Caco-2 (cell line): ENCODE measurements at regions not wholly inside any gene's neighbourhood (a gene's known extent, or its start where the extent isn't known, plus 50 kb on each side); places are given as distances from the start of the nearest gene placed in this dataset.

Experiments
- BruUV-seq: library from RNA; stranded (reverse); fragments of 400-500 nt; replicated peaks from 2 replicates; lab custom pipeline; 2021; lab: Mats Ljungman, UMichigan
- CTCF ChIA-PET: fragments of 300-600 bp; sonication (Branson Sonifier 250); formaldehyde crosslinking; loops from one replicate; lab custom pipeline; 2022; ENCODE audit warnings: antibody characterized with exemption; lab: Charles Lee
- POLR2A ChIA-PET: fragments of 300-600 bp; sonication (Branson Sonifier 250); formaldehyde crosslinking; loops from one replicate; lab custom pipeline; 2022; ENCODE audit warnings: antibody characterized with exemption; lab: Charles Lee
- DNase-seq, 2 experiments: peaks; one replicate each; pipeline versions ENCODE4 v3.0.0 to v3.0.0-alpha.2; 2020 to 2022
- H3K27me3 ChIP-seq: replicated peaks from 2 replicates; pipeline ENCODE4 v1.6.0; 2011; ENCODE audit warnings: low read length; ENCODE audit not compliant: control insufficient read depth, insufficient read depth
- H3K36me3 ChIP-seq: 2 replicates; pipeline ENCODE4 v1.5.1; 2011; ENCODE audit warnings: low read length; ENCODE audit not compliant: control insufficient read depth, insufficient read depth
- H3K4me1 ChIP-seq: fragments of 250-450 bp; sonication (Bioruptor Pico); 2 replicates; pipeline ENCODE4 v1.5.1; 2020; ENCODE audit warnings: mild to moderate bottlenecking
- H3K4me3 ChIP-seq: 2 replicates; pipeline ENCODE4 v1.5.1; 2011; ENCODE audit warnings: low read depth, mild to moderate bottlenecking, control low read depth, low read length
- H3K9me3 ChIP-seq: fragments of 250-450 bp; sonication (Bioruptor Pico); 2 replicates; pipeline ENCODE4 v1.5.1; 2020; ENCODE audit warnings: mild to moderate bottlenecking, moderate library complexity
- H3K27ac Mint-ChIP-seq: one replicate; pipeline ENCODE4 v1.8.0; 2022; ENCODE audit warnings: mixed read lengths; ENCODE audit not compliant: unreplicated experiment
- H3K27me3 Mint-ChIP-seq: one replicate; pipeline ENCODE4 v1.8.0; 2022; ENCODE audit warnings: mixed read lengths; ENCODE audit not compliant: insufficient read depth, unreplicated experiment
- H3K36me3 Mint-ChIP-seq: one replicate; pipeline ENCODE4 v1.8.0; 2022; ENCODE audit warnings: mild to moderate bottlenecking, mixed read lengths; ENCODE audit not compliant: insufficient read depth, unreplicated experiment
- H3K4me1 Mint-ChIP-seq: one replicate; pipeline ENCODE4 v1.8.0; 2022; ENCODE audit warnings: low read depth, mixed read lengths; ENCODE audit not compliant: unreplicated experiment
- H3K4me3 Mint-ChIP-seq: one replicate; pipeline ENCODE4 v1.8.0; 2022; ENCODE audit warnings: mild to moderate bottlenecking, moderate library complexity, mixed read lengths; ENCODE audit not compliant: unreplicated experiment
- H3K9me3 Mint-ChIP-seq: one replicate; pipeline ENCODE4 v1.8.0; 2022; ENCODE audit warnings: mixed read lengths; ENCODE audit not compliant: unreplicated experiment
- intact Hi-C: fragments of 100-400 bp; cut with micrococcal nuclease; formaldehyde crosslinking; loops from one replicate; pipeline ENCODE4 v1.10.0; 2022; ENCODE audit not compliant: unreplicated experiment
- TF ChIP-seq, protein P1 (sequence below), 2 experiments: fragments of 200-600 bp in 1 of 2; IDR thresholded peaks; 1 replicate in 1 of 2; 2 replicates in 1 of 2; pipeline versions ENCODE4 v1.5.1 to v1.8.0; 2011 to 2022; ENCODE audit warnings: antibody characterized with exemption in 1 of 2, control low read depth in 1 of 2, inconsistent platforms in 1 of 2, low read depth in 1 of 2, low read length in 1 of 2, mild to moderate bottlenecking in 1 of 2, moderate library complexity in 1 of 2; ENCODE audit not compliant: insufficient read depth in 1 of 2, severe bottlenecking in 1 of 2, unreplicated experiment in 1 of 2

DNA sequence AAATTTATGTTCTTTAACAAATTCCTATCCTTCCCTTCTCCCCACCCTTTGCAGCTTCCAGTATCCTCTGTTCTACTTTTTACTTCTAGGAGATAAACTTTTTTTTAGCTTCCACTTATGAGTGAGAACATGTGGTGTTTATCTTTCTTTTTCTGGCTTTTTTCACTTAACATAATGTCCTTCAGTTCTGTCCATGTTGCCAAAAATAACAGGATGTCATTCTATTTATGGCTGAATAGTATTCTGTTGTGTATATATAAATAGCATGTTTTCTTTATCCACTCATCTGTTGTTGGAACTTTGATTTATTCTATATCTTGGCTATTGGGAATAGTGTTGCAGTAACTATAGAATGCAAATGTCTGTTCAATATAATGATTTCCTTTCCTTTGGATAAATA is 1191.2 kb downstream of the CNTNAP5 start:
- no peaks in the 10 kb centered on the region for H3K27me3 ChIP-seq
- Mint-ChIP-seq H3K27ac (no peak overlapping the region), H3K27me3 (no peaks in the 10 kb centered on the region), H3K4me3 (no peak overlapping the region), H3K9me3 (peaks cover 13% of the 10 kb centered on the region), H3K4me1 (no peaks in the 10 kb centered on the region), H3K36me3 (no peaks in the 10 kb centered on the region)
- no peaks in the 10 kb centered on the region for H3K36me3 ChIP-seq
- CTCF ChIA-PET: no interaction called here
- no peak for DNase-seq
- H3K4me1 ChIP-seq: no peaks in the 10 kb centered on the region
- POLR2A ChIA-PET: no interaction called here
- TF ChIP-seq, protein P1, sequence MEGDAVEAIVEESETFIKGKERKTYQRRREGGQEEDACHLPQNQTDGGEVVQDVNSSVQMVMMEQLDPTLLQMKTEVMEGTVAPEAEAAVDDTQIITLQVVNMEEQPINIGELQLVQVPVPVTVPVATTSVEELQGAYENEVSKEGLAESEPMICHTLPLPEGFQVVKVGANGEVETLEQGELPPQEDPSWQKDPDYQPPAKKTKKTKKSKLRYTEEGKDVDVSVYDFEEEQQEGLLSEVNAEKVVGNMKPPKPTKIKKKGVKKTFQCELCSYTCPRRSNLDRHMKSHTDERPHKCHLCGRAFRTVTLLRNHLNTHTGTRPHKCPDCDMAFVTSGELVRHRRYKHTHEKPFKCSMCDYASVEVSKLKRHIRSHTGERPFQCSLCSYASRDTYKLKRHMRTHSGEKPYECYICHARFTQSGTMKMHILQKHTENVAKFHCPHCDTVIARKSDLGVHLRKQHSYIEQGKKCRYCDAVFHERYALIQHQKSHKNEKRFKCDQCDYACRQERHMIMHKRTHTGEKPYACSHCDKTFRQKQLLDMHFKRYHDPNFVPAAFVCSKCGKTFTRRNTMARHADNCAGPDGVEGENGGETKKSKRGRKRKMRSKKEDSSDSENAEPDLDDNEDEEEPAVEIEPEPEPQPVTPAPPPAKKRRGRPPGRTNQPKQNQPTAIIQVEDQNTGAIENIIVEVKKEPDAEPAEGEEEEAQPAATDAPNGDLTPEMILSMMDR (IDR thresholded peaks at IDR 0.05; ENCODE audit: insufficient read depth in 1 of 2, low read depth in 1 of 2, low read length in 1 of 2, severe bottlenecking in 1 of 2, unreplicated experiment in 1 of 2): no peak
- BruUV-seq: no TSS peak
- no peaks in the 10 kb centered on the region; the same call in 1 of the 2 replicates for H3K9me3 ChIP-seq
- H3K4me3 ChIP-seq: no peak overlapping the region
- intact Hi-C loops: no loop called here

DNA sequence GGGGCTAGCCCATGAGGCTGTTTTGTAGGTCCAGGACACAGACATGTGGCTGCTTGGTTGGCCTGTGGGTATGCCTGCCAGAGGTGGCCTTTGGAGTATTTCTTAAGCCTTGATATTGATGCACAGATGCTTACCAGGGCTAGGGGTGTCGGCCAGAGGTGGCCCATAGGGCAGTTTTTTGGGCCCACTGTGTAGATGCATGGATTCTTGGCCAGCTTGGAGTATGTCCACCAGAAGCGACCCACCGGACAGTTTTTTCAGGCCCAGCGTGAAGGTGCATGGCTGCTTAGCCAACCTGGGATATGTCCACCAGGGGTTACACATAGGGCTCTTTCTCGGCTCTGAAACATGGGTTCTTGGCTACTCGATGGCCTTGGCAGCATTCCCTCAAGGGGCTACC is 1199.1 kb downstream of the CNTNAP5 start:
- intact Hi-C loops: no loop called here
- no peaks in the 10 kb centered on the region for H3K4me1 Mint-ChIP-seq
- TF ChIP-seq, protein P1 (IDR thresholded peaks at IDR 0.05; ENCODE audit: insufficient read depth in 1 of 2, low read depth in 1 of 2, low read length in 1 of 2, severe bottlenecking in 1 of 2, unreplicated experiment in 1 of 2): no peak
- H3K9me3 Mint-ChIP-seq: peaks cover 26% of the 10 kb centered on the region
- Histone ChIP-seq H3K36me3 (no peaks in the 10 kb centered on the region), H3K9me3 (no peaks in the 10 kb centered on the region), H3K4me1 (no peaks in the 10 kb centered on the region), H3K27me3 (no peaks in the 10 kb centered on the region), H3K4me3 (no peak overlapping the region)
- H3K27me3 Mint-ChIP-seq: no peaks in the 10 kb centered on the region
- no peak for DNase-seq
- H3K4me3 Mint-ChIP-seq: no peak overlapping the region
- H3K27ac Mint-ChIP-seq: no peak overlapping the region
- ChIA-PET POLR2A (no interaction called here), CTCF (no interaction called here)
- H3K36me3 Mint-ChIP-seq: no peaks in the 10 kb centered on the region
- BruUV-seq: no TSS peak

DNA sequence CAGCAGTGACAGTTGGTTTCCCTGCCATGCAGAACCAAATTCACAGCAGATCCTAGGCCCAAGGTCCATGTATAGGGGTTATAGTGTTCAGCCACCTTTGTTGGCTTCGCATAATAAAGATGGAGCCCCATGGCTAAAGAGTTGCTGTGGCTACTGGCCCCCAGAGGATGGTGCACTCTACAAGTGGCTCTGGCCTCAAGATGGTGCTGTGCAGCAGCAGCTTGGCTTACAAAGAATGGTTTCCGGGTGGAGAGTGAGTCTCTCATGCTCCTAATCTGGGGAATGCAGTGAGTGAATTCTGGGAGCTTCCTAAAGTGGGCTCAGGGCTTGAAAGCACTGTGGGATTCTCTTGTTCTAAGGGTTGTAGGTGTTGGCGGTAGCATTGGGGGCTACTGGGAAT is 1199.7 kb downstream of the CNTNAP5 start:
- Histone ChIP-seq H3K27me3 (no peaks in the 10 kb centered on the region), H3K9me3 (no peaks in the 10 kb centered on the region), H3K4me3 (no peak overlapping the region), H3K4me1 (no peaks in the 10 kb centered on the region), H3K36me3 (no peaks in the 10 kb centered on the region)
- intact Hi-C loops: no loop called here
- Mint-ChIP-seq H3K36me3 (no peaks in the 10 kb centered on the region), H3K27ac (no peak overlapping the region), H3K27me3 (no peaks in the 10 kb centered on the region), H3K4me3 (no peak overlapping the region), H3K9me3 (peaks cover 26% of the 10 kb centered on the region), H3K4me1 (no peaks in the 10 kb centered on the region)
- ChIA-PET CTCF (no interaction called here), POLR2A (no interaction called here)
- peak in 1 of 2 experiments; percentile 3 for DNase-seq
- no TSS peak for BruUV-seq
- TF ChIP-seq, protein P1 (IDR thresholded peaks at IDR 0.05; ENCODE audit: insufficient read depth in 1 of 2, low read depth in 1 of 2, low read length in 1 of 2, severe bottlenecking in 1 of 2, unreplicated experiment in 1 of 2): no peak
